ENCODE measurements at regions not wholly inside any gene's neighbourhood (a gene's known extent, or its start where the extent isn't known, plus 50 kb on each side); places are given as distances from the start of the nearest gene placed in this dataset.
A peak's percentile ranks its signal among the peaks of the same experiment; 100 is the strongest.

GRCh38 chr13:99634672-99635071 lies 133.4 kb downstream of the TM9SF2 start:
- DNase-seq = no peak

GRCh38 chr13:99630269-99630898 lies 129.1 kb downstream of the TM9SF2 start:
- no peak for DNase-seq

GRCh38 chr13:99629641-99630040 lies 128.4 kb downstream of the TM9SF2 start:
- DNase-seq = no peak

- no peak for DNase-seq
Observed at GRCh38 chr13:99628442-99628841, 127.2 kb downstream of the TM9SF2 start.

- no peak for DNase-seq
Observed at GRCh38 chr13:99626461-99627082, 125.3 kb downstream of the TM9SF2 start.

- DNase-seq = no peak
Observed at GRCh38 chr13:99624936-99625540, 123.8 kb downstream of the TM9SF2 start.

- no peak for DNase-seq
Observed at GRCh38 chr13:99620806-99621205, 119.5 kb downstream of the TM9SF2 start.

GRCh38 chr13:99619207-99619606 lies 117.9 kb downstream of the TM9SF2 start:
- DNase-seq = no peak

GRCh38 chr13:99617474-99618255 lies 116.4 kb downstream of the TM9SF2 start:
- peak in 1 of 2 donors; percentile 41 for DNase-seq

- DNase-seq = no peak
Observed at GRCh38 chr13:99614465-99614885, 113.2 kb downstream of the TM9SF2 start.

Data from stimulated activated CD4-positive, alpha-beta T cell treated with anti-CD3 and anti-CD28 coated beads, Interleukin-2, amount 100 ng/mL, for 24 hours (primary cell).